NCI-H1417 (cell line): ENCODE measurements at regions not wholly inside any gene's neighbourhood (a gene's known extent, or its start where the extent isn't known, plus 50 kb on each side); places are given as distances from the start of the nearest gene placed in this dataset.

Experiments
- DNase-seq, 3 experiments: peaks; one replicate each; lab custom pipeline; 2025; lab: John Stamatoyannopoulos, UW

DNA sequence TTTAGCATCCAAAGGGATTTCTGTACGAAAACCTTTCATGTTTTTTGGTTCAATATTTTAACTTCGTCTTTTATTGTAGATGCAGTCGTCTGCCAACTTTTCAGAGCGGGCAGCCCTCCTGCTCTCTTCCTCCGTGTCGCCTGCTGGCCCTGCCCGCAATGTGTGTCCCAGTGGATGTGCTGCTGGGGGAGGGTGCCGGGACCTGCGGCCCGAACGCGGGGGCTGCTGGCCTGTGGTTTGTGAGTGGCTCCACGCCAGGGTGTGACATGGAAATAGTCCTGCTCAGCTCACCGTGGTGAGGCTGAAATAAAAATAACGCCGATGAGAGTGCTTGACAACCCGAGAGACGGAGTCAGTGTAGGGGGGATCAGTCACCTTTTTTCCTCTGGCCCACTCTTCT is 59.7 kb upstream of the GRPEL1 start:
- no peak for DNase-seq

DNA sequence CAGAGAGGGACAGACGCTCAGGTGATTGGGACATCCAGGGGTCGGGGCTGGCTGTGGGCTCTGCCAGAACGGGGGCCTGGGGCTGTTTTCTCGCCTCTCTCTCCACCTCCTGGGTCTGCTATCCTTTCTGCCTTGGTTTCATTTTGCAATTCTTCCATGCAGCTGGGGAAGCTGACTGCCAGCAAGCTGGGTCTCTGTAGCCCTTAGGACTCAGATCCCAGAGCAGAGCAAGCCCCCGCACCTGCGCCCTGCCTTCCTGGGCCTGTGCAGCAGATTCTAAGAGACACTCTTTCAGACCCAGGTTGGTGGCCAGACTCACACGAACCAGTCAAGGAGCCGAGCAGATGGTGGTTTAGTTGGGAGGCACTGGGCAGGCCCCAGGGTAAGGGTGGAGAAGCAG is 59.1 kb upstream of the GRPEL1 start:
- DNase-seq, result no peak

DNA sequence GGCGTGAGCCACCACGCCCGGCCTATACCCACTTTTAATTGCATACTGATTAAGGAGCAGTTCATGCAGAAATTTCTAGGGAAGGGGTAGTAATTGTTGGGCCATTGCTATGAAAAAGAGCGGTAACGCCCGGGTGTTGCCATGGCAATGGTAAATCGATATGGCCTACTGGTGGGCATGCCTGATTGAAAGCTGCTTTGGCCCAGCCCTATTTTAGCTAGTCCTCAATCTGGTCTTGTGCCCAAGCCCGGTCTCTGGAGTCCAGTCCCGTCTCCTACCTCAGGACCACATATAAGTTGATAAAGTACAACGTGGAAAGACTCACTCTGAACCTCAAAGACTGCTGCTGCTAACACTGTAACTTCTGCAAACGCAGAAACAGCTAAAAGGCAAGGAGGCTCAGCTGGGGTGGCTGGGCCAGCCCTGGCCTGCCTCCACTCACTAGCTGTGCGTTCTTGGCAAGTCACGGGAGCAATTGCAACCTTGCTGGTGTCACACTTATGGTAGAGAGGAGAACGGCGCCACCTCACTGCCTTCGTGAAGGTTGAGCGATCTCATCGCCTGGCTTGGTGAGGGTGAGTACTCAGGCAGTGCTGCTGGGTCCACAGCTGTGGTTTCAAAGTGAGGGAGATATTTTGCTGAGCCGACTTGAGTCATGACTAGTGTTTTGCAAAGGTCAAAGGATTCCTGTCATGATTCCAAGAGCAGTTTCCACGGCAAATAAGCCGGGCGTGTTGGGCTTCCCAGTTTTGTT is 57.0 kb upstream of the GRPEL1 start:
- peak in 2 of 3 experiments; percentile 34 to 64 for DNase-seq

- DNase-seq, result no peak
These were observed 54.2 kb upstream of the GRPEL1 start for GRCh38 chr4:7121866-7122653.

- DNase-seq, result no peak
These were observed 53.3 kb upstream of the GRPEL1 start for GRCh38 chr4:7121174-7121573.

- DNase-seq, result no peak
These were observed 52.5 kb upstream of the GRPEL1 start for GRCh38 chr4:7120341-7120740.

GRCh38 chr4:7118013-7118832 is 50.4 kb upstream of the GRPEL1 start:
- DNase-seq, result no peak
